ENCODE measurements at regions not wholly inside any gene's neighbourhood (a gene's known extent, or its start where the extent isn't known, plus 50 kb on each side); places are given as distances from the start of the nearest gene placed in this dataset.

DNA sequence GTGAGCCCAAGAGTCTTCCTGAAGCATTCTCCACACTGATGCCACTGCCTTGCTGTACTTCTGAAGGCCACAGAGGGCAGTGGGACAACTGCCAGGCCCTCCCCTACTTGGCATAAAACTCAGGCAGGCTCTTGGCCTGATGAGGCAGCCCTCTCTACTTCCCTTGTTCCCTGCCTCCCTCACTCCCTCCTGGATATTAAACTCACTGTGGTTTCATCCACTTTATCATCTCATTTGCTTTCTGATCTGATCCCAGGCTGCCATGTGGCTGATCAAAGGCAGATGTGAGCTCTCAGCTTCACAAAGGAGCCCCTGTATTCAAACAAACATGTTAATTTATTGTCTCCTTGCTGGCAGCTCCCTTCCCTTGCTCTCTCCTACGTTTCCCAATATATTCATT, 533.5 kb downstream of the IGSF11 start:
- H3K4me1 Mint-ChIP-seq: peaks cover 13% of the 10 kb centered on the region
- no peaks in the 10 kb centered on the region for H3K36me3 Mint-ChIP-seq (ENCODE audit: low read depth)
- no peaks in the 10 kb centered on the region for H3K27me3 ChIP-seq (ENCODE audit: control insufficient read depth, insufficient read depth, low read length, poor library complexity, severe bottlenecking)
- H3K27ac ChIP-seq (ENCODE audit: low read depth, low read length): peak overlapping the region; percentile 54
- H3K4me1 ChIP-seq (ENCODE audit: control insufficient read depth, insufficient read depth, low read length): no peaks in the 10 kb centered on the region
- 52 to 88% methylated on average over 1 of the region's 1 CpG for WGBS, 2 experiments (ENCODE audit: insufficient coverage in 1 of 2, insufficient read length in 1 of 2)
- no peaks in the 10 kb centered on the region for H3K27me3 Mint-ChIP-seq (ENCODE audit: insufficient read depth)
- no peak overlapping the region for H3K27ac Mint-ChIP-seq
- DNase-seq: peak; percentile 78
- no peak overlapping the region for H3K4me3 Mint-ChIP-seq
- no peak overlapping the region for H3K4me3 ChIP-seq (ENCODE audit: low read length)
- no peaks in the 10 kb centered on the region for H3K36me3 ChIP-seq (ENCODE audit: control insufficient read depth, insufficient read depth, low read length)
- TF ChIP-seq, protein P1, sequence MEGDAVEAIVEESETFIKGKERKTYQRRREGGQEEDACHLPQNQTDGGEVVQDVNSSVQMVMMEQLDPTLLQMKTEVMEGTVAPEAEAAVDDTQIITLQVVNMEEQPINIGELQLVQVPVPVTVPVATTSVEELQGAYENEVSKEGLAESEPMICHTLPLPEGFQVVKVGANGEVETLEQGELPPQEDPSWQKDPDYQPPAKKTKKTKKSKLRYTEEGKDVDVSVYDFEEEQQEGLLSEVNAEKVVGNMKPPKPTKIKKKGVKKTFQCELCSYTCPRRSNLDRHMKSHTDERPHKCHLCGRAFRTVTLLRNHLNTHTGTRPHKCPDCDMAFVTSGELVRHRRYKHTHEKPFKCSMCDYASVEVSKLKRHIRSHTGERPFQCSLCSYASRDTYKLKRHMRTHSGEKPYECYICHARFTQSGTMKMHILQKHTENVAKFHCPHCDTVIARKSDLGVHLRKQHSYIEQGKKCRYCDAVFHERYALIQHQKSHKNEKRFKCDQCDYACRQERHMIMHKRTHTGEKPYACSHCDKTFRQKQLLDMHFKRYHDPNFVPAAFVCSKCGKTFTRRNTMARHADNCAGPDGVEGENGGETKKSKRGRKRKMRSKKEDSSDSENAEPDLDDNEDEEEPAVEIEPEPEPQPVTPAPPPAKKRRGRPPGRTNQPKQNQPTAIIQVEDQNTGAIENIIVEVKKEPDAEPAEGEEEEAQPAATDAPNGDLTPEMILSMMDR (conservative IDR thresholded peaks at IDR 0.05): peak; percentile 63
- H3K9ac ChIP-seq (ENCODE audit: extremely low read depth, low read length, poor library complexity, severe bottlenecking): no peak overlapping the region
- no peaks in the 10 kb centered on the region for H3K9me3 Mint-ChIP-seq
- no peaks in the 10 kb centered on the region for H3K9me3 ChIP-seq (ENCODE audit: control insufficient read depth, low read length)

DNA sequence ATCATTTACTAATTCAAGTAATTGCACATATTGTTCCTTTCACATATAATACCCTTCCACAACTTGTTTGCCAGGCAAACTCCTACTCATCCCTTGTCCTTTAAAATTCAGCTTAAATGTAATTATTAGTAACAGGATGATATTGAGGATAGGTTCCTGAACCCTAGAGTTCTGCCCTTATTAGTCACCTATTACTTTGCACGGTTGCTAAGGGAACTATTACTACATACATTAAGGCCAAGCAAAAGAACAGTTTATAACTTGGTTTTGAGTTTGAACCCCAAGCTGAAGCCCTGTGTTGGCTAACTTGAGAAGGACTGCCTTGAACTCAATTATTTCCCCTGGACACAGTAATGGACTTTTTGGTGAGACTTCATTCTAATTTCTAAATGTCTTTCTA, 529.7 kb downstream of the IGSF11 start:
- 86 to 96% methylated on average over 1 of the region's 1 CpG for WGBS, 2 experiments (ENCODE audit: insufficient coverage in 1 of 2, insufficient read length in 1 of 2)

DNA sequence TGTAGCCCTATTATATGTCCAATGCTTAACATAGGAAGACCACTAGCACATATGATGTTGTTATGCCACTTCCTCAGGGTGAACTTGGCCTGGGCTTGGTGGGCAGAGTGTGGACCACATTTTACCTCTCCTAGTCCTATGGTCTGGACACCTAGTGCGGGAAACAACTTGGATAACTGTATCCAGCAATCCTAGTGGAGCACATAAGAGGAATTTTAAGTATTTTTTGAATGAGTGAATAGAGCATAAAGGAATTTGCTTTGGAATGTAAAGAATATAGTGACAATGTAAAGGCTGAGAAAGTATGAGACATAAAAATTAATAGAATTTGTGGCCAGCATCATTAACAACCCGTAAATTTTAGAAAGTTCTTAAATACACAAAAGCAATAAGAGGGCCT, 528.9 kb downstream of the IGSF11 start:
- TF ChIP-seq, protein P1 (conservative IDR thresholded peaks at IDR 0.05): no peak
- H3K27me3 Mint-ChIP-seq (ENCODE audit: insufficient read depth): no peaks in the 10 kb centered on the region

More for the DNA sequence above, 529.7 kb downstream of the IGSF11 start:
- Histone ChIP-seq H3K27me3 (ENCODE audit: control insufficient read depth, insufficient read depth, low read length, poor library complexity, severe bottlenecking) (no peaks in the 10 kb centered on the region), H3K27ac (ENCODE audit: low read depth, low read length) (no peak overlapping the region), H3K4me1 (ENCODE audit: control insufficient read depth, insufficient read depth, low read length) (no peaks in the 10 kb centered on the region), H3K9me3 (ENCODE audit: control insufficient read depth, low read length) (no peaks in the 10 kb centered on the region), H3K9ac (ENCODE audit: extremely low read depth, low read length, poor library complexity, severe bottlenecking) (no peak overlapping the region), H3K4me3 (ENCODE audit: low read length) (no peak overlapping the region), H3K36me3 (ENCODE audit: control insufficient read depth, insufficient read depth, low read length) (peaks cover 16% of the 10 kb centered on the region)
- Mint-ChIP-seq H3K9me3 (no peaks in the 10 kb centered on the region), H3K4me3 (no peak overlapping the region), H3K27me3 (ENCODE audit: insufficient read depth) (no peaks in the 10 kb centered on the region), H3K27ac (no peak overlapping the region), H3K36me3 (ENCODE audit: low read depth) (no peaks in the 10 kb centered on the region), H3K4me1 (peaks cover 13% of the 10 kb centered on the region)
- TF ChIP-seq, protein P1 (conservative IDR thresholded peaks at IDR 0.05): no peak
- DNase-seq: no peak

More for the DNA sequence above, 528.9 kb downstream of the IGSF11 start:
- Histone ChIP-seq H3K9ac (ENCODE audit: extremely low read depth, low read length, poor library complexity, severe bottlenecking) (no peak overlapping the region), H3K27ac (ENCODE audit: low read depth, low read length) (no peak overlapping the region), H3K27me3 (ENCODE audit: control insufficient read depth, insufficient read depth, low read length, poor library complexity, severe bottlenecking) (no peaks in the 10 kb centered on the region), H3K4me1 (ENCODE audit: control insufficient read depth, insufficient read depth, low read length) (no peaks in the 10 kb centered on the region), H3K9me3 (ENCODE audit: control insufficient read depth, low read length) (no peaks in the 10 kb centered on the region), H3K36me3 (ENCODE audit: control insufficient read depth, insufficient read depth, low read length) (peaks cover 16% of the 10 kb centered on the region), H3K4me3 (ENCODE audit: low read length) (no peak overlapping the region)
- peaks cover 13% of the 10 kb centered on the region for H3K4me1 Mint-ChIP-seq
- 94 to 98% methylated on average over 2 of the region's 2 CpGs for WGBS, 2 experiments (ENCODE audit: insufficient coverage in 1 of 2, insufficient read length in 1 of 2)
- H3K4me3 Mint-ChIP-seq: no peak overlapping the region
- no peaks in the 10 kb centered on the region for H3K36me3 Mint-ChIP-seq (ENCODE audit: low read depth)
- no peak overlapping the region for H3K27ac Mint-ChIP-seq
- no peak for DNase-seq
- no peaks in the 10 kb centered on the region for H3K9me3 Mint-ChIP-seq

Measured in endodermal cell (in vitro differentiated cells).